ENCODE measurements at regions not wholly inside any gene's neighbourhood (a gene's known extent, or its start where the extent isn't known, plus 50 kb on each side); places are given as distances from the start of the nearest gene placed in this dataset.

DNA sequence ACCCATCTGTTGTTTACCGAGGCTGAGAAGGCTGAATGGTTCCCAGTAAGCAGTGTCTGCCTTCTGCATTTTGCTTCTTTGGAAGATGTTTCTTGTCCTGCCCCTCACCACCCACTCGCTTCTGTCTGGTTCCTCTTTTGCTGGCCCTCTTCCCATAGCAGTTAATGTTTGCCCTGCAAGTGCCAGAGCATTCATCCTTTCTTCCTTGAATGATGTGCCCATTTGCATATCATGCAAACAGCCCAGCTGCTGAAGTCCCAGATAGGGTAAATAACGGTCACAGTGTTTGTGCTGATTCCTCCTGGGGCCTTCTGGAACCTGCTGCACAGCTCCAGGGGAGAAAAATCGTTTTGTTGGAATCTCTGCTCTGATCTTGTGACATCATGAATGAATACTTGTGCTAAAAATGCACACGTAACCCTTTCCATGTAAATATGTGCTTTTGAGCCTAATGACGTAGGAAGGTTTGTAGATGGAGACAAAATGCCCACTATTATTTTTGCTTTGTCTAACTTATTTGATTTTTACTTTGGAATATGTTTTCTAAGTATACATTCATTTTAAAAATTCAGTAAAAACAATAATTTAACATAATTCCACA, 381.0 kb downstream of the SOX2 start:
- Mint-ChIP-seq H3K36me3 (ENCODE audit: low read depth, unreplicated experiment) (no peaks in the 10 kb centered on the region), H3K9me3 (ENCODE audit: unreplicated experiment) (peaks cover 4% of the 10 kb centered on the region), H3K27me3 (ENCODE audit: low read depth, unreplicated experiment) (no peaks in the 10 kb centered on the region), H3K4me3 (ENCODE audit: unreplicated experiment) (no peak overlapping the region), H3K4me1 (ENCODE audit: low read depth, unreplicated experiment) (peaks cover 5% of the 10 kb centered on the region), H3K27ac (ENCODE audit: unreplicated experiment) (no peak overlapping the region)
- H4K20me1 ChIP-seq (ENCODE audit: insufficient read depth, low read length): no peaks in the 10 kb centered on the region
- H2AFZ ChIP-seq (ENCODE audit: low read depth, low read length): peak overlapping the region; percentile 9
- no peak overlapping the region for H3K9ac ChIP-seq (ENCODE audit: low read length)
- no peaks in the 10 kb centered on the region for H3K36me3 ChIP-seq (ENCODE audit: insufficient read depth, low read length)
- H3K79me2 ChIP-seq (ENCODE audit: insufficient read depth, low read length): no peaks in the 10 kb centered on the region
- TF ChIP-seq, protein P1, sequence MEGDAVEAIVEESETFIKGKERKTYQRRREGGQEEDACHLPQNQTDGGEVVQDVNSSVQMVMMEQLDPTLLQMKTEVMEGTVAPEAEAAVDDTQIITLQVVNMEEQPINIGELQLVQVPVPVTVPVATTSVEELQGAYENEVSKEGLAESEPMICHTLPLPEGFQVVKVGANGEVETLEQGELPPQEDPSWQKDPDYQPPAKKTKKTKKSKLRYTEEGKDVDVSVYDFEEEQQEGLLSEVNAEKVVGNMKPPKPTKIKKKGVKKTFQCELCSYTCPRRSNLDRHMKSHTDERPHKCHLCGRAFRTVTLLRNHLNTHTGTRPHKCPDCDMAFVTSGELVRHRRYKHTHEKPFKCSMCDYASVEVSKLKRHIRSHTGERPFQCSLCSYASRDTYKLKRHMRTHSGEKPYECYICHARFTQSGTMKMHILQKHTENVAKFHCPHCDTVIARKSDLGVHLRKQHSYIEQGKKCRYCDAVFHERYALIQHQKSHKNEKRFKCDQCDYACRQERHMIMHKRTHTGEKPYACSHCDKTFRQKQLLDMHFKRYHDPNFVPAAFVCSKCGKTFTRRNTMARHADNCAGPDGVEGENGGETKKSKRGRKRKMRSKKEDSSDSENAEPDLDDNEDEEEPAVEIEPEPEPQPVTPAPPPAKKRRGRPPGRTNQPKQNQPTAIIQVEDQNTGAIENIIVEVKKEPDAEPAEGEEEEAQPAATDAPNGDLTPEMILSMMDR (IDR thresholded peaks at IDR 0.05; ENCODE audit: insufficient read depth, low read depth, low read length): no peak
- TF ChIP-seq EZH2 (IDR thresholded peaks at IDR 0.05; ENCODE audit: insufficient read depth, low read length): no peak
- no peaks in the 10 kb centered on the region for H3K9me3 ChIP-seq (ENCODE audit: insufficient read depth, low read depth, low read length)
- H3K4me3 ChIP-seq (ENCODE audit: insufficient read depth, low read depth, low read length): no peak overlapping the region
- peak; percentile 18 for DNase-seq (ENCODE audit: low read depth)
- no peak for FAIRE-seq
- H3K4me2 ChIP-seq (ENCODE audit: low read length): no peak overlapping the region
- H3K27ac ChIP-seq (ENCODE audit: low read depth, low read length): no peak overlapping the region
- peaks cover 2% of the 10 kb centered on the region for H3K27me3 ChIP-seq (ENCODE audit: insufficient read depth, low read length)
- H3K4me1 ChIP-seq (ENCODE audit: insufficient read depth, low read length): peaks cover 3% of the 10 kb centered on the region

DNA sequence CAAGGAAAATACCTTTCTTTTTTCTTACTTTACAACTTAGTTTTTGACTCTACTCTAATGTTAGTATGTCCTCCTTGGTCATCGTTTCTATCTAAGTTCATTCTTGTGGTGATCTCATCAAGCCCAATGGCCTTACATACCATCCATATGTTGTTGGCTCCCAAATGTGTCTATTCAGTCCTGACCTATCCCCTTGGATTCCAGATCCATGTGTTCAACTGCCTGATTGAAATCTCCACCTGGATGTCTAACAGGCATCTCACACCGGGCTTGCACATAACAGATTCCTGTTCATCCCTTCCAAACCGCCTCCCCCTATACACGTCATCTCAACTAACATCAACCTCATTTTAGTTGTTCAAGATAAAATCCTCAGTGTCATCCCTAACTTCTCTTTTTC, 382.6 kb downstream of the SOX2 start:
- FAIRE-seq (no peak), DNase-seq (ENCODE audit: low read depth) (no peak)
- Mint-ChIP-seq H3K27me3 (ENCODE audit: low read depth, unreplicated experiment) (no peaks in the 10 kb centered on the region), H3K36me3 (ENCODE audit: low read depth, unreplicated experiment) (no peaks in the 10 kb centered on the region), H3K4me3 (ENCODE audit: unreplicated experiment) (no peak overlapping the region), H3K27ac (ENCODE audit: unreplicated experiment) (no peak overlapping the region), H3K4me1 (ENCODE audit: low read depth, unreplicated experiment) (peaks cover 5% of the 10 kb centered on the region), H3K9me3 (ENCODE audit: unreplicated experiment) (peaks cover 5% of the 10 kb centered on the region)
- Histone ChIP-seq H4K20me1 (ENCODE audit: insufficient read depth, low read length) (no peaks in the 10 kb centered on the region), H3K27ac (ENCODE audit: low read depth, low read length) (no peak overlapping the region), H3K27me3 (ENCODE audit: insufficient read depth, low read length) (peaks cover 2% of the 10 kb centered on the region), H3K4me1 (ENCODE audit: insufficient read depth, low read length) (peaks cover 3% of the 10 kb centered on the region), H3K9me3 (ENCODE audit: insufficient read depth, low read depth, low read length) (no peaks in the 10 kb centered on the region), H3K79me2 (ENCODE audit: insufficient read depth, low read length) (no peaks in the 10 kb centered on the region), H3K9ac (ENCODE audit: low read length) (no peak overlapping the region), H3K36me3 (ENCODE audit: insufficient read depth, low read length) (no peaks in the 10 kb centered on the region), H3K4me2 (ENCODE audit: low read length) (no peak overlapping the region), H3K4me3 (ENCODE audit: insufficient read depth, low read depth, low read length) (no peak overlapping the region), H2AFZ (ENCODE audit: low read depth, low read length) (no peak overlapping the region)
- TF ChIP-seq, protein P1 (IDR thresholded peaks at IDR 0.05; ENCODE audit: insufficient read depth, low read depth, low read length): no peak

DNA sequence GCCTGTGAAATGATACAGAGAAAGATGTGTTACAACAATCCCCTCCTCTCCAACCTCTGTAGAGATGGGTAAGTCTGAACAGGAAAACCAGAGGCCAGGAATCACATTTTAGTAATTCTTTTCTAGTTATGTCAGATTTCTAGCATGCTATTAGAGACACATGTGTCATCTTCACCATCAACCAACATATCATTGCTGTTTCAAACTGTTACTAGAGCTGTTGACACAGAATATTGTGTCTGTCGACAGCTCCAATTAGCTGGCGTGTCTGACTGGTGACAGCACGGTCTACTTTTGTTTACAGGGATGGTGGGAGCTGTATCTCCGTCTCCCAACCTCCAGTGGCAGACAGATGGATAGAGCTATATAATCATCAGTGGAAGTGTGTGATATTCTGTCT, 393.2 kb downstream of the SOX2 start:
- H3K4me1 ChIP-seq (ENCODE audit: insufficient read depth, low read length): peaks cover 3% of the 10 kb centered on the region
- H3K4me2 ChIP-seq (ENCODE audit: low read length): no peak overlapping the region
- FAIRE-seq: no peak
- TF ChIP-seq, protein P1 (IDR thresholded peaks at IDR 0.05; ENCODE audit: insufficient read depth, low read depth, low read length): no peak
- TF ChIP-seq EZH2 (IDR thresholded peaks at IDR 0.05; ENCODE audit: insufficient read depth, low read length): no peak
- H4K20me1 ChIP-seq (ENCODE audit: insufficient read depth, low read length): no peaks in the 10 kb centered on the region
- H3K9me3 ChIP-seq (ENCODE audit: insufficient read depth, low read depth, low read length): peaks cover 17% of the 10 kb centered on the region
- H3K36me3 Mint-ChIP-seq (ENCODE audit: low read depth, unreplicated experiment): no peaks in the 10 kb centered on the region
- peaks cover 13% of the 10 kb centered on the region for H3K9me3 Mint-ChIP-seq (ENCODE audit: unreplicated experiment)
- no peaks in the 10 kb centered on the region for H3K27me3 Mint-ChIP-seq (ENCODE audit: low read depth, unreplicated experiment)
- H3K4me1 Mint-ChIP-seq (ENCODE audit: low read depth, unreplicated experiment): peaks cover 12% of the 10 kb centered on the region
- no peak overlapping the region for H3K9ac ChIP-seq (ENCODE audit: low read length)
- peak overlapping the region; percentile 75 for H3K27ac Mint-ChIP-seq (ENCODE audit: unreplicated experiment)
- H3K79me2 ChIP-seq (ENCODE audit: insufficient read depth, low read length): no peaks in the 10 kb centered on the region
- no peaks in the 10 kb centered on the region for H3K36me3 ChIP-seq (ENCODE audit: insufficient read depth, low read length)
- H3K4me3 ChIP-seq (ENCODE audit: insufficient read depth, low read depth, low read length): no peak overlapping the region
- H2AFZ ChIP-seq (ENCODE audit: low read depth, low read length): no peak overlapping the region
- H3K27ac ChIP-seq (ENCODE audit: low read depth, low read length): no peak overlapping the region
- H3K4me3 Mint-ChIP-seq (ENCODE audit: unreplicated experiment): no peak overlapping the region
- no peaks in the 10 kb centered on the region for H3K27me3 ChIP-seq (ENCODE audit: insufficient read depth, low read length)
- DNase-seq (ENCODE audit: low read depth): no peak

Measured in astrocyte (in vitro differentiated cells and primary cell).